ENCODE measurements at regions not wholly inside any gene's neighbourhood (a gene's known extent, or its start where the extent isn't known, plus 50 kb on each side); places are given as distances from the start of the nearest gene placed in this dataset.

DNA sequence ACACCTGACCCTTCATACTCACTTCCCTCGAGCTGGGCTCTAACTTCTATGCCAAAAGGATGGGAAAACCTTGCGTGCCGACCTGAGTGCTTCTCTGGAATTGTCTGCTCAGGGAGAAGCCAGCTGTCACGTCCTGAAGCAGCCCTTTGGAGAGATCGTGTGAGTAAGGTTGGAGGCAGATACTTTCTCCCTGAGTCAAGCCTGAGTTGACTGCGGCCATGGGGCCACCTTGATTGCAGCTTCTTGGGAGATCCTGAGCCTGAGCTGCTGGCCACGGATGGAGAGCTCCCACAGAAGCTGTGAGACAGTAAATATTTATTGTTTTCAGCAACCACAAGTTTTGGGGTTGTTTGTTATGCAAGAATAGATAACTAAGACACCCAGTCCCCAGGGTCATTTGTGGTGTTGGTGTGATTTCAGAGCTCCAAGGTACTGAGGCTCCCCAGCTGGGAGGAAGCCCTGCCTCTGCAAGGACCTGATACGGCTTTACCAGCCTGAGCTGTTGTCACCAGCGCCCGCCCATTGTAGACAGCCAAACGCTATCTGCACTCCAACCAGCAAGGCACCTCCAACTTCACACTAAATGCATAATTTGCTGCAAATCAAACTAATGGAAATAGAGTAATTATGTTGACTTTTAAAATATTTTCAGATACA, 531.6 kb downstream of the PTPRU start:
- TF ChIP-seq, protein P1, sequence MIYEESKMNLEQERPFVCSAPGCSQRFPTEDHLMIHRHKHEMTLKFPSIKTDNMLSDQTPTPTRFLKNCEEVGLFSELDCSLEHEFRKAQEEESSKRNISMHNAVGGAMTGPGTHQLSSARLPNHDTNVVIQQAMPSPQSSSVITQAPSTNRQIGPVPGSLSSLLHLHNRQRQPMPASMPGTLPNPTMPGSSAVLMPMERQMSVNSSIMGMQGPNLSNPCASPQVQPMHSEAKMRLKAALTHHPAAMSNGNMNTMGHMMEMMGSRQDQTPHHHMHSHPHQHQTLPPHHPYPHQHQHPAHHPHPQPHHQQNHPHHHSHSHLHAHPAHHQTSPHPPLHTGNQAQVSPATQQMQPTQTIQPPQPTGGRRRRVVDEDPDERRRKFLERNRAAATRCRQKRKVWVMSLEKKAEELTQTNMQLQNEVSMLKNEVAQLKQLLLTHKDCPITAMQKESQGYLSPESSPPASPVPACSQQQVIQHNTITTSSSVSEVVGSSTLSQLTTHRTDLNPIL (CRISPR knock-in tag; IDR thresholded peaks at IDR 0.05; ENCODE audit: low read depth) = no peak
- TF ChIP-seq ZC3H10 (CRISPR knock-in tag; IDR thresholded peaks at IDR 0.05) (no peak), ZFP30 (CRISPR knock-in tag; IDR thresholded peaks at IDR 0.05) (no peak)
- TF ChIP-seq, protein P2, sequence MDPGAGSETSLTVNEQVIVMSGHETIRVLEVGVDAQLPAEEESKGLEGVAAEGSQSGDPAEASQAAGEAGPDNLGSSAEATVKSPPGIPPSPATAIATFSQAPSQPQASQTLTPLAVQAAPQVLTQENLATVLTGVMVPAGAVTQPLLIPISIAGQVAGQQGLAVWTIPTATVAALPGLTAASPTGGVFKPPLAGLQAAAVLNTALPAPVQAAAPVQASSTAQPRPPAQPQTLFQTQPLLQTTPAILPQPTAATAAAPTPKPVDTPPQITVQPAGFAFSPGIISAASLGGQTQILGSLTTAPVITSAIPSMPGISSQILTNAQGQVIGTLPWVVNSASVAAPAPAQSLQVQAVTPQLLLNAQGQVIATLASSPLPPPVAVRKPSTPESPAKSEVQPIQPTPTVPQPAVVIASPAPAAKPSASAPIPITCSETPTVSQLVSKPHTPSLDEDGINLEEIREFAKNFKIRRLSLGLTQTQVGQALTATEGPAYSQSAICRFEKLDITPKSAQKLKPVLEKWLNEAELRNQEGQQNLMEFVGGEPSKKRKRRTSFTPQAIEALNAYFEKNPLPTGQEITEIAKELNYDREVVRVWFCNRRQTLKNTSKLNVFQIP (CRISPR knock-in tag; IDR thresholded peaks at IDR 0.05; ENCODE audit: borderline replicate concordance, low read depth) = no peak
